H1 (cell line): ENCODE measurements at regions not wholly inside any gene's neighbourhood (a gene's known extent, or its start where the extent isn't known, plus 50 kb on each side); places are given as distances from the start of the nearest gene placed in this dataset.

Source experiments
- CTCF ChIA-PET: fragments of 300-600 bp; sonication (Branson Sonifier 250); formaldehyde crosslinking; loops from one replicate; lab custom pipeline; 2021; ENCODE audit not compliant: partially characterized antibody; lab: Charles Lee
- POLR2A ChIA-PET: fragments of 300-600 bp; sonication (Branson Sonifier 250); formaldehyde crosslinking; loops from one replicate; lab custom pipeline; 2021; ENCODE audit warnings: inconsistent platforms; ENCODE audit not compliant: partially characterized antibody; lab: Charles Lee
- DNase-seq, 2 experiments: peaks; one replicate each; pipeline versions ENCODE4 v3.0.0 to v3.0.0-alpha.2; 2010 to 2022; ENCODE audit warnings: low spot score in 2 of 2, low read depth in 1 of 2, mixed read lengths in 1 of 2
- FAIRE-seq: peaks from 2 replicates; lab custom pipeline; 2011; peaks lifted over from hg19 to GRCh38; lab: Jason Lieb, UNC
- H2AFZ ChIP-seq: 2 replicates; pipeline ENCODE4 v1.8.1; 2012; ENCODE audit warnings: low read length, inconsistent platforms
- H2AK5ac ChIP-seq: 2 replicates; pipeline ENCODE4 v1.6.1; 2013; ENCODE audit warnings: low read depth, low read length
- H2BK120ac ChIP-seq: replicated peaks from 2 replicates; pipeline ENCODE3; 2013; ENCODE audit warnings: low read depth, low read length, inconsistent platforms
- H2BK12ac ChIP-seq: 2 replicates; pipeline ENCODE4 v1.6.1; 2013; ENCODE audit warnings: low read depth, low read length
- H2BK15ac ChIP-seq: 2 replicates; pipeline ENCODE4 v1.6.1; 2013; ENCODE audit warnings: low read length
- H2BK20ac ChIP-seq: 2 replicates; pipeline ENCODE4 v1.6.1; 2013; ENCODE audit warnings: low read length
- H2BK5ac ChIP-seq: 2 replicates; pipeline ENCODE4 v1.6.1; 2013; ENCODE audit warnings: low read depth, low read length
- H3K14ac ChIP-seq: 2 replicates; pipeline ENCODE4 v1.6.1; 2013; ENCODE audit warnings: inconsistent platforms; ENCODE audit not compliant: insufficient read length
- H3K18ac ChIP-seq: 2 replicates; pipeline ENCODE4 v1.6.1; 2013; ENCODE audit warnings: low read length; ENCODE audit errors: extremely low read depth
- H3K23ac ChIP-seq: 2 replicates; pipeline ENCODE4 v1.6.1; 2013; ENCODE audit warnings: inconsistent platforms; ENCODE audit not compliant: insufficient read length
- H3K23me2 ChIP-seq: 2 replicates; pipeline ENCODE4 v1.6.1; 2013; ENCODE audit warnings: low read depth, low read length
- H3K27ac ChIP-seq: 2 replicates; pipeline ENCODE4 v1.6.1; 2011; ENCODE audit warnings: low read depth, low read length, inconsistent platforms
- H3K27me3 ChIP-seq, 4 experiments: replicated peaks in 1 of 4; 1 replicate in 1 of 4; 2 replicates in 3 of 4; pipeline versions ENCODE4 v1.6.1 to v1.8.1; 2011 to 2013; ENCODE audit warnings: low read length in 3 of 4, mild to moderate bottlenecking in 3 of 4, inconsistent platforms in 2 of 4, mixed read lengths in 2 of 4, moderate library complexity in 1 of 4; ENCODE audit not compliant: control insufficient read depth in 3 of 4, insufficient read depth in 3 of 4; ENCODE audit errors: extremely low read depth in 1 of 4
- H3K36me3 ChIP-seq, 4 experiments: 2 replicates each; pipeline versions ENCODE4 v1.6.1 to v1.8.1; 2011 to 2013; ENCODE audit warnings: mild to moderate bottlenecking in 4 of 4, low read length in 3 of 4, moderate library complexity in 2 of 4, control low read depth in 1 of 4, inconsistent platforms in 1 of 4; ENCODE audit not compliant: insufficient read depth in 4 of 4, control insufficient read depth in 2 of 4
- H3K4ac ChIP-seq: replicated peaks from 2 replicates; pipeline ENCODE3; 2013; ENCODE audit warnings: low read length, low read depth, mixed read lengths, inconsistent platforms; ENCODE audit not compliant: insufficient read length
- H3K4me1 ChIP-seq, 4 experiments: replicated peaks in 1 of 4; 1 replicate in 1 of 4; 2 replicates in 3 of 4; pipeline versions ENCODE4 v1.6.1 to v1.8.1; 2011 to 2013; ENCODE audit warnings: low read length in 3 of 4, inconsistent platforms in 2 of 4, mixed read lengths in 1 of 4; ENCODE audit not compliant: insufficient read depth in 4 of 4, control insufficient read depth in 3 of 4
- H3K4me2 ChIP-seq, 2 experiments: 2 replicates each; pipeline versions ENCODE4 v1.6.1 to v1.8.1; 2011 to 2013; ENCODE audit warnings: low read depth in 2 of 2, low read length in 2 of 2, control low read depth in 1 of 2, inconsistent platforms in 1 of 2, mild to moderate bottlenecking in 1 of 2; ENCODE audit not compliant: insufficient read depth in 1 of 2
- H3K4me3 ChIP-seq, 4 experiments: fragments of 200-600, 300-600 bp in 1 of 4; sonication (generic), shearing (Covaris generic), sonication (Bioruptor Twin) in 1 of 4; 2 replicates each; pipeline versions ENCODE4 v1.5.1 to v1.8.1; 2011 to 2016; ENCODE audit warnings: low read length in 4 of 4, low read depth in 3 of 4, control low read depth in 2 of 4, inconsistent platforms in 2 of 4, mild to moderate bottlenecking in 2 of 4, mixed read lengths in 1 of 4, moderate library complexity in 1 of 4; ENCODE audit not compliant: insufficient read depth in 2 of 4; ENCODE audit errors: extremely low read depth in 1 of 4
- H3K56ac ChIP-seq: replicated peaks from 2 replicates; pipeline ENCODE3; 2013; ENCODE audit warnings: low read depth, mild to moderate bottlenecking, mixed read lengths, low read length, inconsistent platforms; ENCODE audit not compliant: insufficient read length
- H3K79me1 ChIP-seq: 2 replicates; pipeline ENCODE4 v1.6.1; 2013; ENCODE audit warnings: low read depth, low read length, control low read depth
- H3K79me2 ChIP-seq, 2 experiments: 2 replicates each; pipeline versions ENCODE4 v1.6.1 to v1.8.1; 2012 to 2013; ENCODE audit warnings: low read length in 2 of 2, mild to moderate bottlenecking in 2 of 2, inconsistent platforms in 1 of 2; ENCODE audit not compliant: insufficient read depth in 2 of 2, control insufficient read depth in 1 of 2
- H3K9ac ChIP-seq, 4 experiments: replicated peaks in 1 of 4; 1 replicate in 1 of 4; 2 replicates in 3 of 4; pipeline versions ENCODE4 v1.6.1 to v1.8.1; 2011 to 2013; ENCODE audit warnings: low read depth in 3 of 4, low read length in 3 of 4, control low read depth in 2 of 4, mild to moderate bottlenecking in 2 of 4, moderate library complexity in 2 of 4, inconsistent platforms in 1 of 4; ENCODE audit errors: extremely low read depth in 1 of 4
- H3K9me3 ChIP-seq, 2 experiments: 2 replicates each; pipeline versions ENCODE4 v1.6.1 to v1.8.1; 2012 to 2013; ENCODE audit warnings: mild to moderate bottlenecking in 2 of 2, moderate library complexity in 2 of 2, control low read depth in 1 of 2, inconsistent platforms in 1 of 2, low read depth in 1 of 2, low read length in 1 of 2, mixed read lengths in 1 of 2; ENCODE audit not compliant: insufficient read depth in 2 of 2
- H4K20me1 ChIP-seq, 2 experiments: replicated peaks in 1 of 2; 2 replicates each; pipeline versions ENCODE3 to v1.8.1; 2011 to 2013; ENCODE audit warnings: inconsistent platforms in 2 of 2, low read length in 2 of 2, mild to moderate bottlenecking in 1 of 2; ENCODE audit not compliant: insufficient read depth in 2 of 2, control insufficient read depth in 1 of 2
- H4K5ac ChIP-seq: 2 replicates; pipeline ENCODE4 v1.6.1; 2013; ENCODE audit warnings: low read length, low read depth, mixed read lengths, inconsistent platforms; ENCODE audit not compliant: insufficient read length
- H4K8ac ChIP-seq: 2 replicates; pipeline ENCODE4 v1.8.0; 2013; ENCODE audit warnings: mild to moderate bottlenecking, moderate library complexity, low read length, inconsistent platforms; ENCODE audit not compliant: insufficient read depth; ENCODE audit errors: extremely low read depth
- H4K91ac ChIP-seq: replicated peaks from 2 replicates; pipeline ENCODE3; 2013; ENCODE audit warnings: low read length, mixed read lengths, inconsistent platforms; ENCODE audit not compliant: insufficient read length
- BCL11A ChIP-seq, 2 experiments: IDR thresholded peaks; one replicate each; pipeline ENCODE4 v1.6.1; 2011; ENCODE audit warnings: low read depth in 2 of 2, low read length in 2 of 2, mild to moderate bottlenecking in 2 of 2
- BRCA1 ChIP-seq: IDR thresholded peaks from 2 replicates; pipeline ENCODE4 v1.6.1; 2012; ENCODE audit warnings: low read depth, low read length, improper control_type of control experiment
- CBX8 ChIP-seq: fragments of 300-800, 300-1000 bp; sonication (generic); IDR thresholded peaks from 2 replicates; pipeline ENCODE4 v1.7.1; 2016; ENCODE audit warnings: low read depth, low read length, borderline replicate concordance
- CHD2 ChIP-seq: IDR thresholded peaks from 2 replicates; pipeline ENCODE4 v1.6.1; 2012; ENCODE audit warnings: low read length, improper control_type of control experiment
- CTBP2 ChIP-seq: IDR thresholded peaks from 2 replicates; pipeline ENCODE4 v1.7.0; 2011; ENCODE audit warnings: borderline replicate concordance, mild to moderate bottlenecking, moderate library complexity, mixed read lengths, low read length; ENCODE audit not compliant: insufficient read depth, insufficient read length
- EZH2 ChIP-seq: fragments of 200-600 bp; sonication (generic); IDR thresholded peaks from 2 replicates; pipeline ENCODE4 v1.7.1; 2012; ENCODE audit warnings: low read depth, mild to moderate bottlenecking, moderate library complexity, low read length, inconsistent platforms; ENCODE audit not compliant: severe bottlenecking
- GTF2F1 ChIP-seq: IDR thresholded peaks from 2 replicates; pipeline ENCODE4 v1.6.1; 2012; ENCODE audit warnings: low read depth, low read length, improper control_type of control experiment, borderline replicate concordance
- JUN ChIP-seq: IDR thresholded peaks from 2 replicates; pipeline ENCODE4 v1.6.1; 2011; ENCODE audit warnings: low read depth, mild to moderate bottlenecking, improper control_type of control experiment, low read length
- KDM4A ChIP-seq: IDR thresholded peaks from one replicate; pipeline ENCODE4 v1.7.1; 2012; ENCODE audit warnings: low read depth, mild to moderate bottlenecking, moderate library complexity, low read length, inconsistent platforms; ENCODE audit not compliant: severe bottlenecking
- SIX5 ChIP-seq: IDR thresholded peaks from 2 replicates; pipeline ENCODE4 v1.6.1; 2011; ENCODE audit warnings: mild to moderate bottlenecking, low read depth, low read length
- SP1 ChIP-seq: IDR thresholded peaks from 2 replicates; pipeline ENCODE4 v1.6.1; 2011; ENCODE audit warnings: low read depth, low read length
- SP4 ChIP-seq: IDR thresholded peaks from 2 replicates; pipeline ENCODE4 v1.6.1; 2012; ENCODE audit warnings: low read length, inconsistent platforms
- TAF1 ChIP-seq: IDR thresholded peaks from 2 replicates; pipeline ENCODE4 v1.6.1; 2011; ENCODE audit warnings: mild to moderate bottlenecking, low read depth, low read length
- TCF12 ChIP-seq: IDR thresholded peaks from 2 replicates; pipeline ENCODE4 v1.6.1; 2011; ENCODE audit warnings: low read depth, mild to moderate bottlenecking, low read length
- WGBS, 2 experiments: shearing (Covaris generic) in 1 of 2; methylation state at CpG; one replicate each; pipeline versions ENCODE4 v1.1.6 to v1.1.7; 2013 to 2015; ENCODE audit warnings: low lambda C conversion rate in 2 of 2, mixed read lengths in 2 of 2, inconsistent platforms in 1 of 2, low coverage in 1 of 2, missing lambda C conversion rate in 1 of 2; ENCODE audit not compliant: insufficient replicate concordance in 2 of 2, insufficient coverage in 1 of 2, insufficient read length in 1 of 2; ENCODE audit errors: extremely low coverage in 1 of 2, missing lambda C conversion rate in 1 of 2; 5-methylcytosine and 5-hydroxymethylcytosine counted together

GRCh38 chr5:111563031-111563822 lies 50.9 kb upstream of the STARD4 start:
- H4K91ac ChIP-seq: no peak overlapping the region
- H2BK12ac ChIP-seq: no peak overlapping the region
- H2BK20ac ChIP-seq: no peak overlapping the region
- H3K23me2 ChIP-seq: no peaks in the 10 kb centered on the region
- no peak overlapping the region for H2BK5ac ChIP-seq
- no peaks in the 10 kb centered on the region for H3K79me1 ChIP-seq
- CTCF ChIA-PET: interaction anchor here (0.6 to 1.4 kb wide), 6 partner anchors 10 to 1043 kb away, joined by 3 to 5 read pairs (median 4); no protein-coding TSS in a partner anchor
- no peak overlapping the region for H3K4me2 ChIP-seq
- H2AFZ ChIP-seq: no peak overlapping the region
- 79% methylated on average over 6 of the region's 6 CpGs; no CpG with 5 or more reads in 1 of the 2 experiments for WGBS, 2 experiments
- no peak for DNase-seq
- H3K4me3 ChIP-seq: no peak overlapping the region
- no peaks in the 10 kb centered on the region for H3K36me3 ChIP-seq
- H3K9ac ChIP-seq: no peak overlapping the region
- no peak overlapping the region for H3K23ac ChIP-seq
- H3K9me3 ChIP-seq: no peaks in the 10 kb centered on the region
- H2AK5ac ChIP-seq: no peak overlapping the region
- no peak overlapping the region for H3K18ac ChIP-seq
- no peak overlapping the region for H3K4ac ChIP-seq
- no peak for FAIRE-seq
- no peaks in the 10 kb centered on the region for H4K20me1 ChIP-seq
- no peak overlapping the region for H2BK15ac ChIP-seq
- POLR2A ChIA-PET: no interaction called here
- H3K79me2 ChIP-seq: no peaks in the 10 kb centered on the region
- H2BK120ac ChIP-seq: no peak overlapping the region
- H3K27ac ChIP-seq: no peak overlapping the region
- H3K14ac ChIP-seq: no peak overlapping the region
- H4K5ac ChIP-seq: no peak overlapping the region
- H3K56ac ChIP-seq: no peak overlapping the region
- H4K8ac ChIP-seq: no peak overlapping the region
- H3K4me1 ChIP-seq: no peaks in the 10 kb centered on the region; a peak in 1 of 7 replicates
- H3K27me3 ChIP-seq: peaks cover 0 to 2% (median 0%) of the 10 kb centered on the region in 4 experiments; a peak in 1 of 7 replicates
- TF ChIP-seq SP4 (no peak), BRCA1 (no peak), EZH2 (no peak), SP1 (no peak), GTF2F1 (no peak), JUN (no peak), TCF12 (no peak), TAF1 (no peak), BCL11A (IDR thresholded peaks at IDR 0.05; ENCODE audit: low read depth in 2 of 2, low read length in 2 of 2) (no peak), CBX8 (no peak), CTBP2 (no peak), CHD2 (no peak), KDM4A (no peak), SIX5 (no peak)
